CMK (cell line): ENCODE measurements at regions not wholly inside any gene's neighbourhood (a gene's known extent, or its start where the extent isn't known, plus 50 kb on each side); places are given as distances from the start of the nearest gene placed in this dataset.
A peak's percentile ranks its signal among the peaks of the same experiment; 100 is the strongest.

Source experiments
- DNase-seq: peaks from one replicate; pipeline ENCODE4 v3.0.0-alpha.2; 2010; ENCODE audit warnings: low read depth

DNA sequence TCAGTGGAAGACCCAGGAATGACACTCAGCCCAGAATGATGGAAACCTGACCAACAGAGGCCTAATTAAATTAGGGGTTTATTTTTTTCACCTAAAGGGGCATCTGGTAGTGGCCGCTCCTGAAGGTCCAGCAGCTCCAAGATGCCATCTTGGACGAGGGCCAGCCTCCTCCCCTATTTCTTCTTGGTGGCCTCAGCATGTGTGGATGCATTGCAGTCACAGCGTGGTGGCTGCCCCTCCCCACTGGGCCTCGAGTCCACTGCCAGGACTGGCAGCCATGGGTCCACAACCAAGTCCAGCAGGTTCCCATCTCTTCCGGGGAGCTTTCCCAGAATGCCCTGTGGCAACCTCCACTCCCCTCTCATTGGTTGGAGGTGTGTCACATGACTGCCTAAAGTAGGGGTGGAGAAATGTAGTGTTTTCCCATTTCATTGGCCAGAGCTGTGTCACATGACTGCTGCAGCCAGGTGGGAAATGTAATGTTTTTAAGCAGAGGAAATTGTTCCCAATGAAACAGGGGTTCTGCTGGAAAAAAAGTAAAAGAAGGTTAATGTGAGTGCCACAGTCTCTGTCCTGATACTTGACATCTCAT, 628.2 kb downstream of the PTPRU start:
- DNase-seq: no peak

- no peak for DNase-seq
Observed at GRCh38 chr1:29861922-29862321, 625.6 kb downstream of the PTPRU start.

- no peak for DNase-seq
Observed at GRCh38 chr1:29861446-29861845, 625.1 kb downstream of the PTPRU start.

DNA sequence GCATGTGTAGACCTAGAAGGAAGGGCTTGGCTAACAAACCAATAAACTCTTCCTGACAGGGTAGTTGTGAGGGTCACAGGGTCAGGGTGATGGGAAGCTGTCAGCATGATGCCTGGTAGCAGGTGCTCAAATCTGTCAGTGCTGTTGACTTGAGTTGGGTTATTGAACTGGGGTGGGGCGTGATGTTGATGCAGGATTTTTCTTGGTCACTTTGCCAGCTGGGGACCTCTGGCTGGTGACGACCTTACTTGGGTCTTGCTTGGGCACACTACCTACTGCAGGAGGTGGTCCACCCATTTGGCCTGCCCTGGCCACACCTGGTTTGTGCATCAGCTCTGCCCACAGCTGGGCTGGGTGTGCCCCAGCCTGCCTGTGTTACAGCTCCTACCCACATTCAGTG, 624.4 kb downstream of the PTPRU start:
- no peak for DNase-seq

DNA sequence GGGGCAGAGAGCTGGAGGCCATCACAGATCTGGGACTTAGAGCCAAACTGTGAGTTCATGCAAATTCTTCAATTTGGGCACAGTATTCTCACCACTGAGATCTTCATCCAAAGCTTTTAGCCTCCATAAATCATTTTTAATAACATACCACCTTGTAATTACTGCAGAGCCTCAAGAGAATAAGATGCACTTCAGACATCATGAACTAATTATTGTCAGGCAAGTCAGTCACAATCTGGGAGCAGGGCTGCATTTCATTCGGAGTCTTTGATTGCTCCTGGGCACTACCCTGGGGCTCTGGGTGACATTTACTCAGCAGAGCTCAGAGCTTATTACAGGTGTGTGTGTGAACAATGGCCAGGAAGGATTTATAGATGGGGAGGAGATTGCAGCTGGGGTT, 623.7 kb downstream of the PTPRU start:
- DNase-seq: no peak

DNA sequence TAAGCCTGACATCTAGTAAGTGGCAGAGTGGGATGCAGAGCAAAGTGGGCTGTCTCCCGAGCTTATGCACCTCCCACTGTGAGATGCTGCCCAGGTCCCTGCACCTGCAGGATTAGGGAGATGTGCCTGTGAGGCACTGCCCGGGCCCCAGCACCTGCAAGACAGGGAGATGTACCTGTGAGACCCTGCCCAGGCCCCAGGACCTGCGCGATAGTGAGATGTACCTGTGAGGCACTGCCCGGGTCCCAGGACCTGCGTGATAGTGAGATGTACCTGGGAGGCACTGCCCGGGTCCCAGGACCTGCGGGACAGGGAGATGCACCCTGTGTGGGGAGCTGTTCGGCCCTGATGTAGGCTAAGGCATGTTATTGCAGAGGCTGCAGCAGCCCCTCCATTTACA, 622.8 kb downstream of the PTPRU start:
- no peak for DNase-seq

- no peak for DNase-seq
Observed at GRCh38 chr1:29858646-29859045, 622.3 kb downstream of the PTPRU start.

- DNase-seq: no peak
Observed at GRCh38 chr1:29856340-29857114, 620.2 kb downstream of the PTPRU start.

- DNase-seq: no peak
Observed at GRCh38 chr1:29855561-29856160, 619.3 kb downstream of the PTPRU start.

DNA sequence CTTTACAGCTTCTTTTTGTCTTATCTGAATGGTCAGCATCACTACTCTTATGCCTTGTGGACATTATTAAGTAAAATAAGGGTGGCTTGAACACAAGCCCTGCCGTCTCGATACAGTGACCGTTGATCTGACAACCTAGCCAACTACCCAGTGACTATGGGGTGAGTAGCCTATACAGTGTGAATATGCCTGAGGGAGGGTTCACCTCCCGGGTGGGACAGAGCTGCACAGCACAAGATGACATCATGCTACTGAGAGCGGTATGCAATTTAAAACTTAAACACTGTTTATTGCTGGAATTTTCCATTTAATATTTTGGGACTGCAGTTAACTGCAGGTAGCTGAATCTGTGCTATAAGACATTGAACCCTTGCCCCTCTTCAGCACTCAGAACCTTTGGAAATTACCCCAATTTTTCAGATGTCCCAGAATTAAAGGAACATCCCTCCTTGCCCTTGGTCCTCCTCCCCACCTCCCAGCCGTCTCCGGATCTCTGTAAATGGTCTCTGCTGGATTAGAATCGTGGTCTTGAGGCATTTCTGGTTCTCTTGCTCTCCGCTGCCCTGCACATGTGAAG, 618.5 kb downstream of the PTPRU start:
- DNase-seq: no peak

- no peak for DNase-seq
Observed at GRCh38 chr1:29853716-29854330, 617.5 kb downstream of the PTPRU start.

GRCh38 chr1:29852248-29852647, 615.9 kb downstream of the PTPRU start:
- DNase-seq: no peak

- DNase-seq: no peak
Observed at GRCh38 chr1:29851691-29852090, 615.4 kb downstream of the PTPRU start.

DNA sequence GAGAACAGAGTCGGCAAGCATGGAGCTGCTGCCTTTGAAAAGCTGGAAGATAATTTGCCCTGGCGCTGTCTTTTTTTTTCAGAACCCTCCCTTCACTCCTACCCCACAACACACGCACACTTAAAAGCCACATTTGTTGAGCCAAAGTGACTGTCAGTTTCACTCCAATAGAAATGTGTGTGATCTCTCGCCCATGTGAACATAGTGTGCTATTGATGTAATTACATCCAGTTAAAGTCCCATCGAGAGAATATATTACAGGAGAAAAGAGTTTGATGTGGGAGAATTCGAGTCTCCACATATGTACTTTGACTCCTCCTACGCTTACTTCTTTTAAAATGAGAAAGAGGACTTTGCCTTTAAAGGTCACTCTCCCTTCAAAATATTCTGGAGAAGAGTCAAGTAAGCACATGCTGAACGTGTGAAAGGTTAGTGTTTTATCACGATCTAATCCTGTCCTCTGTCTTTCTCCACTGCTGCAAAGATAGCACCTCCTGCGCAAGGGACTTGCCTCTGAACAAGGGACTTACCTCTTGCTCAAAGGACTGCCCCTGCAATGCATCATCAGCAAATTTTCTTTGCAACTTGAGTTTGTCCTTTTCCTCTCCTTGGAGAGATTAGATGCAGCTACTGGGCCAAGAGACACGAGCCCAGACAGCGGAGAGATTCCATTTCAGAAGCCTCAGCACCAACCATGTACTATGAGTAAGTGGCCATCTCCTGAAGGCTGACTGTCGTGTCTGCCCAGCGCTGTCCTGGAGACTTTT, 613.9 kb downstream of the PTPRU start:
- no peak for DNase-seq

- DNase-seq: peak; percentile 8
Observed at GRCh38 chr1:29849038-29849750, 612.9 kb downstream of the PTPRU start.

DNA sequence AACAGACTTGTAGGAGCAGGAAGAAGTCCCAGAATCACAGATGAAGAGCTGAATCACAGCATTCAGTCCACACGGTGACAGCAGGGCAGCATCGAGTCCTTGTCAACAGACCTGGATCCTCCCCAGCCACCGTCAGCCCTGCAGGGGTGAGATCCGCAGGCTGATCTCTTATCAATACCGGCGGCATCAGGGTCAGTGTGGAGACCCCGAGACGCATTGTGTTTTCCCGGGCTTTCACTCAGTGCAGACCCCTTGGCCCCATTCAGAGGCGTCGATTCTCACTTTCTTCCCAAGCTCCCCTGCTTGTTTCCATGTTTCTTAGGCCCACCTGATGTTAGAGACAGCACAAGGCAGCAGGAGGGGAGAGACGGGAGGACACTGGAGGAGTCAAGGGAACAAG, 609.6 kb downstream of the PTPRU start:
- no peak for DNase-seq

- no peak for DNase-seq
Observed at GRCh38 chr1:29842130-29842529, 605.8 kb downstream of the PTPRU start.

DNA sequence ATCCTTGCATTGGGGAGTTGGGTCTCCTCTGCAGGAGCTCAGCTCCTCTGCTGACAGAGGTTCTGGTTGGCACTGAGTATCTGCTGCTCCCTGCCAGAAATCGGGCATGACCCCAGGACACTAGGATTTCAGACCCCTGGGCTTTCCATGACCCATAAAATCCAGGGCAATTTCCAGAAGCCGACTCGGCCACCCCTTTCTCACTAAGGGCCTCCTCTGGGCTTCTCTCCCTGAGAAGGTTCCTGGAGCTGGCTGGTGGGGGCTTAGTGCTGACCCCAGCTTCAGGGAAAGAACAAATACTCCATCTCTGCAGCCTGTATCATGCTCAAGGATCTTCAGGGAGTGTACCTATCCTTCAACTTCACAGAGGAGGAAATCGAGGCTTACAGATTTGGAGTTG, 603.4 kb downstream of the PTPRU start:
- no peak for DNase-seq

- no peak for DNase-seq
Observed at GRCh38 chr1:29838738-29839320, 602.5 kb downstream of the PTPRU start.

DNA sequence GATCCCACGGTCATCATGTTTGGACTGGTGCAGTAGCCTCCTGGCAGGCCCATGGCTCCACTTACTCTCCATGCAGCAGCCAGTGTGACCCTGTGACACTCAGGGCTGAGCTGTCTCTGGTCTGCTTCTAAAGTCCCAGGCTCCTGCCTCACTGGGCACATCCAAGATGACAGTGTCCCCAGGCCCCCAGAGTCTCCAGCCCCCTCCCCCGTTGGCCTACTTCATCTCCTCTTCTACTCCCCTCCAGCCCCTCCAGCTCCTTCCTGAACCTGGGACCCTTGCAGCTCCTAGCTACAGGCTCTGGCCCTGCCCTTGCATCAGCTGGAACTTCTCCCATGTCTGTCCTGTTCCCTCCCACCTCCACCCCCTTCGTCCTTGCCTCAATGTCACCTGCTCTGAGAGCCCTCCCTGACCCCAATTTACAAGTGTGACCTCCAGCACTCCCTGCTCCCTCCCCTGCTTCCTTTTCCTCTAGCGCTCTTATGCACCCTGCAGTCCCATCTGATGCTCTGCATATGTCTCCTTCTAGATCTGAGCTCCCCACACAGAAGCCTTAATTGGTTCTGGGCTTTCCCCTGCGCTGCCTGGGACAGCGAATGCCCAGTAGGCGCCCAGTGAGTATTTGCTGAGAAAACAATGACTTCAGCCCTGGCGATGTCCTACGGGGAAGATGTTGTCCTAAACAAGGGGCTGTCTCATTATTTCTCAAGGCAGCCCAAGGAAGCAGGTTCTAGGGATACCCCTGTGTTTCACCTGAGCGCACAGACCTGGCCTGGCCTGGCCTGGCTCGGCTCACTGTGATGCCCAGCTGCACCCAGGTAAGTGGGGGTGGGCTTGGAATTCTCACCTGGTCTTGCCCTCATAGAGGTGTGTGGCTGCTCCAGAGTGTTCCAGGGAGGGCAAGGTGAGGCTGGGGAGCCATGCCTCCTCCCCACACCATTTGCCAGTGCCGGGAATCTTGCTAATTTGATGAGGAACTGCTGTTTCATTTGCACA, 600.6 kb downstream of the PTPRU start:
- DNase-seq: no peak
